Cerebellar cortex (tissue), 1 donor: ENCODE measurements at regions not wholly inside any gene's neighbourhood (a gene's known extent, or its start where the extent isn't known, plus 50 kb on each side); places are given as distances from the start of the nearest gene placed in this dataset.

ENCODE experiments used
- DNase-seq: peaks from one replicate; pipeline ENCODE4 v3.0.0-alpha.2; 2015; ENCODE audit warnings: low spot score

GRCh38 chr4:19999276-19999675 is 252.4 kb upstream of the SLIT2 start:
- DNase-seq, result peak; percentile 78

- no peak for DNase-seq
Measured at GRCh38 chr4:19993242-19993641, 258.5 kb upstream of the SLIT2 start.

DNA sequence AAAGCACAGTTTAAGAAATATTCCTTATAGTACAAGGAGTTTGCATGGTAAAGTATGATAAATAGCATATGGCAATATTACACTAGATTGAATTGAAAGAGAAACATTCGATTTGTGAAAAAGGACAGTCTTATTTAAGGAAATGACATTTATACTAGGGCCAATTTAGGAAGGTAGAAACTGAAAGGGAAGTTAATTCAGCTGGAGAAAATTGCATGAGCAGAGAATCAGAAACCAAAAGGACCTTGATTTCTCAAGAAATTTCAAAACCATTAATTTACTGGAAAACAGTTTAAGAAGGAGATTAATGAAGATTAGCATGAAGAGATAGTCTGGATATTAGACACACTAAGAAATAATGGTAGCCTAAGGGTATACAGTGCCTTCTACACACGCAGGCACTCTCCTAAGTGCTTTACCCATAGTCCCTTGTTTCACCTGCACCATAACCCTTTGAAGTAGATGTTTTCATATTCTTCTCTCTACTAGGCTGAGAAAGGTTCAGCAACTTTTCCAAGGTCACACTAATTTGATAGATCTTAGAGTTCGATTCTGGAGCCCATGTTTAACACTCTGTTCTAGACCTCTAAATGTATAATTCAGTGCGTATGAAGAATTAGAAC is 259.1 kb upstream of the SLIT2 start:
- DNase-seq, result no peak

- no peak for DNase-seq
Measured at GRCh38 chr4:19987746-19988145, 264.0 kb upstream of the SLIT2 start.

DNA sequence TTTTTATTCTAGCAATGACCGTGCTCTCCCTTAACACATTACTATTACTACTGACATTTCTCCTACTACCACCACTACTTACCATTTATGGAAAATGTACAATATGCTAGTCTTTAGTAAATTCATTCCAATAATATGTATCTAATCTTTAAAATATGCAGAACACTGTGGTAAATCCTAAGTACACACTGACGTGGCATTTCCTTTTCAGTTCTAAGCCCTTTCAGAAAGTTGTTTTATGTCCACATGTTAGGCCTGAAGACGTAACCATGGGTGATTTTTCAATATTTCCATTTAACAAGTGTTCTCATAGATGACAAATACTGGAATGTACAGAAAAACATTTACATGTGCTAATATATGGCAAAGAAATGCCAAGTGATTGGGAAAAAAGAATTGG is 268.6 kb upstream of the SLIT2 start:
- no peak for DNase-seq

GRCh38 chr4:19982556-19982955 is 269.1 kb upstream of the SLIT2 start:
- no peak for DNase-seq

- DNase-seq, result no peak
Measured at GRCh38 chr4:19971829-19972228, 279.9 kb upstream of the SLIT2 start.

- no peak for DNase-seq
Measured at GRCh38 chr4:19969492-19969891, 282.2 kb upstream of the SLIT2 start.

GRCh38 chr4:19961091-19961490 is 290.6 kb upstream of the SLIT2 start:
- DNase-seq, result no peak

DNA sequence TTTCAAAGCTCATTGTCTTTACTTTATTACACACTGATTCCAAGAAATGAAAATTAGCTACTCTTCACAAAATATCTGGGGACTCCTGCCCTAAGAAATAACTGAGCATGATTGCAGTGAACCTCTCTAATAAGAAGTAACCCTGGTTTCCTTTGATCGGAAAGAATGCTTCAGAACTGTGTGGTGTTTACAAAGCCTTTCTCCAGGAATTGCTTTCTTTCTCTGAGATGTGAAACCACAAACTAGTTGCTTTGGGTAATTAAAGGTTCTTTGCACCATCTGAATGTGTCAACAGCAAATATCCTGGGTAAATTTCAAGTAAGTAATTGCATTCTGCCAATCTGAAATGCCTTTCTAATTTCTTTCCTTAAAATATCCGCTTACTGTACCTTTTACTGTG is 292.9 kb upstream of the SLIT2 start:
- no peak for DNase-seq

DNA sequence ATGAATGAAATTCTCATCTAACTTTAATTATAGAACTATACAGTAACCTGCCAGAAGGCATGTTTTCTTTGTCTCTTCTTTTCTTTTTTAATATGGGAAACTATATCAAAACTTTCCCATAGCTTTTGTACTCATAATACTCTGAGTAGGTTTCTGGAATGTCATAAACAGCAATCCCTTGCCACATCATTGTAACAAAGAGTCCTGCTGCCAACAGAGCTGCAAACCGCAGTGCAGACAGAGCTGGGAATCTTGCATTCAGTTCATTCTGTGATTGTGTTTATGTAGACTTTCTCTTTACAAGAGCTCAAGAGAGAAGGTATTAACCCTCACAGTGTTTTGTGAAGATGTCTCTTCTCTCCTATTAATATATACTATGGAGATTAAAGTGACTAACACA is 304.4 kb upstream of the SLIT2 start:
- DNase-seq, result no peak

- no peak for DNase-seq
Measured at GRCh38 chr4:19945979-19946380, 305.7 kb upstream of the SLIT2 start.

DNA sequence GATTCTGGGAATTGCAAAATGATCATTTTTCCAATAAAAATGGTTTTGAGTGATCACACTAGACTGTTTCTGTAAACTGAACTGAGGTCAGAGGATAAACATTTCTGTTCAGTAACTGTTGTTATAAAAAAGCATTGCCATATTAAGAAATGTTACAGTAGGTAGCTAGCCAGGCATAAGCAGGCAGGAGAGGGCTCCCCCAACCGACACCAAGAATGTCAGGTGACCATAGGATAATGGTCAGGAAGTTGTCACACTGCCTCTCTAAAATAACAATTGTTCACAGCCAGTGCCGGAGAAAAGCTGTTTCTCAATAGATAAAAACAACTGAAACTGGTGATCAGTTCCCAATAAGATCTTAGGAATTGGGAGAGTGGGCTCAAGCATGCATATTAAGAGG is 306.2 kb upstream of the SLIT2 start:
- no peak for DNase-seq

- DNase-seq, result peak; percentile 87
Measured at GRCh38 chr4:19944806-19945205, 306.9 kb upstream of the SLIT2 start.

DNA sequence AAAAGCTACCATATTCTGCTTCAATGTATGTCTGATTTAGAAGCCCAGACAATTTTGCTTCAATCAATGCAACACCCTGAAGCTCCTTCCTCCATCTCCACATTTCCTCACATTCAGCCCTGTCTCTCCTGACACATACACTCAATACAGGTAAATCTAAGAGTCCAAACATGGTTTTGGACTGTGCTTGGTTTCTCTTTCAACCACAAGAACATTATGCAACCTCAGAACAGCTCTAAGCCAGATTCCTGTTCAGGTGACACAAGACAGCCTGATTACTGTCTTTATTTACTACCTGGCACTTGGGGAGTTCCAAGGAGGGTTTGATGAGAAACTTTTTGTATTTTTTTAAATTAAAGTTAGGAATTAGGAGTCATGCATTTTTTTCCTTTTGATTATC is 307.5 kb upstream of the SLIT2 start:
- peak; percentile 13 for DNase-seq

- DNase-seq, result no peak
Measured at GRCh38 chr4:19941434-19941833, 310.3 kb upstream of the SLIT2 start.

DNA sequence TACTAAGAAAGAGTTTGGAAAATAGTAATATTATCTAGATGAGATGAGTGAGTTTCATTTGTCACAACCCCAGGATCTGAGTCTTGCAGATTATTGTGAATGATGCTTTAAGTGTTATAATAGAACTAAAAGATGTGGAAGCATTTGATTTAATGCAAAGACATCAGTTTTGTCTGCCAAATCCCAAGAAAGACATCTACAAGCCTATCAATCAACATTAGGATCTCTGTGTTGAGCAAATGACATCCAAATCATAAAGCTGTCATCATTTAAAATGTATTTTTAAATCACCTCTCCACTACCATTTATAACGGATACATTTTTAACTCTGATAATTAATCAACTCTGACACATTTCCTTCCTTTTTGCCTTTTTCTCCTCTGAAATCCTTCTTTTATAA is 310.8 kb upstream of the SLIT2 start:
- no peak for DNase-seq

DNA sequence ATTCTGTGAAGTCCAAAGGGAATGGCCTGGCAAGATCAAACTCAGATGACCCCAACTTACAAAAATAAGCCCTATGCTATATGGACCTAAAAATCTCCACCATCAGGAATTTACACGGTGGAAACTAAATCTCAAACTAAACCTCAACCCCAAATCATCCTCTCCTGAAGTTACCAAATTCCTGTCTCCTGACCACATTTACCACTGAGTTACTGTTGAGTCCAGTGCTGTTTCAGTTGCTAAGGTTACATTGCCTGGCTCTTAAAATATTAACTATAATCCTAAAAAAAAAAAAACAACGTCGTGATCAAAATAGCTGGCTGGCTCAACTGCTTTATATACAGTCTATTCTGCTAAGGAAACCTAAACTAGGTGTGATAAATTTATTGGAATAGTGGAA is 315.2 kb upstream of the SLIT2 start:
- no peak for DNase-seq

DNA sequence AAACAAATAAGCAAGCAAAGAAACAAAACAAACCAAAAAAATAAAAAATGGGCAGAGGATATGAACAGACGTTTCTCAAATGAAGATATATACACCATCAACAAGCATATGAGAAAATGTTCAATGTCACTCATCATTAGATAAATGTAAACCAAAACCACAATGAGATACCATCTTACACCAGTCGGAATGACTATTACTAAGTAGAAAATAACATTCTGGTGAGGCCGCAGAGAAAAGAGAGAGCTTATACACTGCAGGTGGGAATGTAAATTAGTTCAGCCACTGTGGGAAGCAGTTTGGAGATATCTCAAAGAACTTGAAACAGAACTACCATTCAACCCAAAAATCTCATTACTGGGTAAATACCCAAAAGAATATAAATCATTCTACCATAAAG is 321.0 kb upstream of the SLIT2 start:
- no peak for DNase-seq

DNA sequence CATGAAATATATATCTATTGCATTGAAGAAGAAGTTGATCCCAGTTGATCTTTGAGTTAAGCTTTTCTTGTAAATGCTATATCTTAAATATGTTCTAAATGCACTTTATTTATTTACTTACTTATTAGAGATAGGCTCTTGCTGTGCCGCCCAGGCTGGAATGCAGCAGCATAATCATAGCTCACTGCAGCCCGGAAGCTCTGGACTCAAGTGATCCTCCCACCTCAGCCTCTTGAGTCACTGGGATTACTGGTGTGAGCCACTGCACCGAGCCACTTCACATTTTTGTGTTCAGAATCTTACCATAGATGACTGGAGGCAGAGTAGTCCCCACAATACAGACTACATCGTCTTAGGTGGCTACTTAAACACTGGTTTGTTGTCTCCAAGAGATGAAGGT is 324.3 kb upstream of the SLIT2 start:
- DNase-seq, result no peak

- no peak for DNase-seq
Measured at GRCh38 chr4:19925516-19925915, 326.2 kb upstream of the SLIT2 start.

- DNase-seq, result no peak
Measured at GRCh38 chr4:19924761-19925160, 326.9 kb upstream of the SLIT2 start.

GRCh38 chr4:19915276-19915675 is 336.4 kb upstream of the SLIT2 start:
- no peak for DNase-seq

- DNase-seq, result no peak
Measured at GRCh38 chr4:19913650-19914049, 338.1 kb upstream of the SLIT2 start.
